ENCODE measurements at regions not wholly inside any gene's neighbourhood (a gene's known extent, or its start where the extent isn't known, plus 50 kb on each side); places are given as distances from the start of the nearest gene placed in this dataset.

GRCh38 chr9:19587678-19588077 lies 178.9 kb downstream of the ACER2 start:
- DNase-seq: no peak

- no peak for DNase-seq
Measured at GRCh38 chr9:19583890-19584289, 175.1 kb downstream of the ACER2 start.

DNA sequence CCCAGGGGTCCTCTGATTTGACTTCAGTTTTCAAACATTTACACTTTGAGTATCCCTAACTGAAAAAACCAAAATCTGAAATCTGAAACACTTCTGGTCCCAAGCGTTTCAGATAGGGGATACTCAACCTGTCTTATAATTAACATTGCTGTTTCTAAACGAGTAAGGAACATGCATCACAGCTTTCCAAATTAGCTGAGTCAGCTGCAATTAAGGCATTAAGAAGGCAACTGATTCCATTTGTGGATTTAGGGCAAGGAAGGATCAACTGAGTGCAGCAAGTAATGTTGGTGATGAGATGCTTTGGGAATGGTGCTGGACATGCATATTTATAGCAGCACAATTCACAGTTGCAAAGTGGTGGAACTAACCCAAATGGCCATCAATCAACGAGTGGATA lies 168.6 kb downstream of the ACER2 start:
- no peak for DNase-seq

GRCh38 chr9:19568946-19569345 lies 160.1 kb downstream of the ACER2 start:
- no peak for DNase-seq

GRCh38 chr9:19564396-19565061 lies 155.7 kb downstream of the ACER2 start:
- no peak for DNase-seq

DNA sequence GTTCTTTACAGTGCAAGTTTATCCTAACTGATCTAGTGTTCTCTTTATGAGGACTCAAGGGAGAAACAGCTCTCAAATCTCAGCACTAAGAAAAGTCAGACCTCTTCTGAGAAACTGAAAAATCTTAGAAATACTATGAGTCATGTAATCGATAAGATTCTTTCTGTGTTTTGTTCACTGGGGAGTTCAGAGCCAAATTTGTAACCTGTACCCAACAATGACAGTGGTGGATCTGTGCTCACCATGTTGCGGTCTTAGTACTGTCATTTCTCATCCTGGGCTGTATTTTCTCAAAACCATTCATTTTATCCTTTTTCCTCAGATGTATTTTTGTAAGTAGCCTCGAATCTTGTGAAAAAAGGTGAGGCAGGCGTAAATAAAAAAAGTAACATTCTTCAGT lies 146.4 kb downstream of the ACER2 start:
- no peak for DNase-seq

DNA sequence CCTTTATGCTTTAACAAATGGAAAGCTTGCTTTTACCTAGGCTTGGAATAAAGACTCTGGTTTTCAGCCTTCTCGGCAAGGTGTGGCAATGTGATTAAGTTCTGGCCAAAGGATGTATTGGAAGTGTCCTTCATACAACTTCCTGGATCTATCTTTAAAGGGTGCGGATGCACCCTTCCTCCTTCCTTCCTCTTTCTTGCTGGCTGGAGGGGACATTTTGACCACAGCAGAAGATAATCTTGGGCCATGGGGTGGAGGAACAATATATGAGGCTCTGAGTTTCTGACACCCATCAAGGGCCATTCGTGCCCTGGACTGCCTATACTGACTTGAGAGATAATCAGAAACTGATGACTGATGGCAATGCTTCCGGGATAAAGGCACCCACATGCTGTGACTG lies 145.7 kb downstream of the ACER2 start:
- no peak for DNase-seq

GRCh38 chr9:19553441-19553840 lies 144.6 kb downstream of the ACER2 start:
- DNase-seq: no peak

DNA sequence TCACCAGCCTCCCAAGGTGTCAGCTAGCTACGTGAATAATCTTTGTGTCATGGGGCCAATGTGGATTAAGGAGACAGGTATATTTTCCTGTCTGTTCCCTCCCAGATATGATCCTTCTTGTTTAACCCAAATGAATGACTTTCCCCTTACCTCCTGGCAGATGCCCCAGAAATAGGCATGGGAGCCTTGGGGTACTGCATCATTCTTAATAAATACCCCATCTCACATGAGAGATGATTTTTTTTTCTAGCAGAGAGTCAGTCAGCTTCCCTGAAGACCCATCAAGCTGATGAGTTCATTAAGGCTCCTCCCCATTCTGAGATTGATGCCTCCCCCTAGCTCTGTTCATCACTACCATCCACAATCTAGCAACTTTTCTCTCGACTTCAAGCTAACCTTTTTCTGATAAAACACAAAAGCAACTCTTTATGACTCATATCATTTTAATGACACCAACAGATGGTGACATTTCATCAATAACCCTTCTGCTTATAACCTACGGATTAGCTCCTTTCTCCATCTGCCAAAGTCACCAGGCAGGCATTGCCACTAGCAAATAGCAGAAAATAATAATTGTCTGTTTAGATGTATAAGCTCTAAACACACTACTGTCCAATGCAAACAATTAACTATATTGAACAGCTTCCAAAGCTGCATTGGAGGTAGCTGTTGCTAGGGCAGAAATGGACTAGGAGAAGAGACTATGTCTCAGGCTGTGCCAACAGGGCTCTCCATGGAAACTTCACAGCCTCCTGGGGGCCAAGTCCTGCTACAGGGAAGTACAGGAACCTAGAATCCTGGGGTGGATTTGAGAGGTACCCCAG lies 143.7 kb downstream of the ACER2 start:
- peak; percentile 4 for DNase-seq

DNA sequence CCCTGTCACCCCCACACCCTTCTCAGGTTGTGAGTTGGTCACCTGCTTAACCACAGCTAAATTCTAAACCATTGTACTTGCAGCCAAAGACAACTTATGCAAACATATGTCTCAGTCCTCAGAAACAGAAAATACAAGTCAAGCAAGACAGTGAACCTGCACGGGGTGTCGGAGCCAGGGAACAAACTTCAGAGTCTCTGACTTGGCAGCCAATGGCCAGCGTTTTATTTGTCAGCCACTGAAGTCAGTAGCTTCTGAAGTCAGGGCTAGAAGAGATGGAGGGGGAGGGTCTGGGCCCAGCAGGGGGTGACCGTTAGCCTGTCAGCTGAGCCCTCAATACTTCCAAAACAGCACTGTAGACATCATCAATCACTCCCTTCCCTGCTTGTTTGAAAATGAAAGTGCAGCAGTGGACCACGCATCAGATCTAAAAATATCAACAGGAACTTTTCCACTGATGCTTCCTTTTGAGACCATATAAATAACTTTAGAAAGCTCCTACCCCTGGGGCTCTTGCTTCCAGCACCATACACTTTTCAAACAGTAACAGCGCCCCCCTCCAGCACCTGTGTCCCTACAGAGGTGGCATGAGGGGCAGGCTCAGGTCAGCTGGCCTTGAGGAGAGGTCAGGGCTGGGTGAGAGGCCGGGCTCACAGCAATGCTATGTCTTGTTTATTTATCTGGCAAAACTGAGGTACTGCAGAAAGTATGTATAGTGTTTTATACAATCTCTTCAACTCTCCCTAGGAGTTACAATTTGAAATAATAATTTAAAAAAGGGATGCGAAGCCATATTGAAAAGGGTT lies 142.5 kb downstream of the ACER2 start:
- peak; percentile 62 for DNase-seq

DNA sequence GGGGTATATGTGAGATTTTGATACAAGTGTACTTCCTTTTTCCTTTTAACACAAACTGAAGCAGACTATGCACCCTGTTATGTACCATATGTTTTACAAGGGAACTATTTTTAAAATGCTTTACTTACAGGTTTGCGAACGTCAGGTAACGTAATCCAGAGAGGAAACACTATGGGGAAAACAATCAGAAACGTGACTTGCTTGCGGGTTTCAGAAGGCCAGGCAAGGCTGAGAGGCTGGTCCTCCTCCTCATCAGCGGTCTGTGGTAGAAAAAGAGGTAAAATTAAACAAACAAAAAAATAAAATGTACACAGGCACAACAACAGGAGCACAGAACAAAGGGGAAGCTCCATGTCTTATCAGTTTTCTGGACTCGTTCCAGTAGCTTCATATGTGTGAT lies 141.2 kb downstream of the ACER2 start:
- peak; percentile 37 for DNase-seq

- no peak for DNase-seq
Measured at GRCh38 chr9:19533373-19533772, 124.6 kb downstream of the ACER2 start.

DNA sequence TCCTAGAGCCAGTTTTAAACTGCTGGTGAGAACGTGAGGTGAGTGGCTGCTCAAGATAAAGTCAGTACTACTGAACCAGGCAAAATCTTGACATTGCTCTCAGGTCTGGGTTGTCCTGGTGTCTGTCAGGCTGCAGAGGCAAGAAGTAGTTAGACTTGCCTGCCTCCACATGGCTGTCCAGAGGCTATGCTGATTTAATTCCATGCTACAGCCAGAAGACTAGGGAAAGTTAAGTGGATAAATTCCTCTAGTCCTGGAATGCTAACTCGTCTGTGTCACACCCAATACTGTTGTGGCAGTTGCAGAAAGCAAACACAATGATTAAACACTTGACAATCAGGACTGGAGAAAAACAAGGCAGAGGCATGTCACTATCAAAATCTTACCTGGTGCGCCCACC lies 118.9 kb downstream of the ACER2 start:
- DNase-seq: no peak

DNA sequence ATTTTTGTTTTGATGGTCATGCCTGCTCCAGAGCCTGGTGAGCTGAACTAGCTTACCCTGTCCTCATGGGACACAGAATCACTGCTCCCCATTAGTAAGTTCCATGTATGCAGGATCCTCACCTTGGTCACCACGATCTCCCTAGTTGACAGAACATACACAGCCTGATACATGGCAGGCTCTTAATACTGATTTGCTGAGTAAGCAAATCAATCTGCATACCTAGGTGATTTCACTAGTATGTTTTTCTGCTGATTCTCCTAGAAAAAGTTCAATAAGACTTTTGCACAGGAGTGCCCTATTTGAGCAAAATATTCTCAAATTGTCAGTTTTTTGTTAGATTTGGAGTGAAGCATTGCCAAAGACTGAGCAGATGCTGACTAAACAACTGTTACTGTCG lies 113.7 kb downstream of the ACER2 start:
- DNase-seq: no peak

- DNase-seq: no peak
Measured at GRCh38 chr9:19521205-19521604, 112.4 kb downstream of the ACER2 start.

GRCh38 chr9:19517202-19517942 lies 108.6 kb downstream of the ACER2 start:
- no peak for DNase-seq

DNA sequence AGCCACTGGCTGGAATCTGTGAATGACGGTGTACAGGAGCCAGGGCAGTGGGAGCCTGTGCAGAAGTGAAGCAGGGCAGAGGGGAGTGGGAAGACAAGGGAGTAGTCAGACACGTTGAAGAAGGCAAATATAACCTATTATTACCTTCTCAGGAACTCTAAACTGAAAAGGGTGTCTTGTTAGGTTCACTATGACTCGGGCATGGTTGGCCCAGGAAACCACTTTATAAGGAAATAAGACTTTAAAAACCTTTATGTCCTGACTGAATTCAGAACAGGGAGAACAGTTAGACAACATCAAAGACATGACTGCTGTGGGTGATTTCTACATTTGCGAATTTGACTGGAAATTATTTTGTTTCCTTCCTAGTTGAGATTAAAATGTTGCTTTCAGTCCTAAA lies 107.5 kb downstream of the ACER2 start:
- no peak for DNase-seq

DNA sequence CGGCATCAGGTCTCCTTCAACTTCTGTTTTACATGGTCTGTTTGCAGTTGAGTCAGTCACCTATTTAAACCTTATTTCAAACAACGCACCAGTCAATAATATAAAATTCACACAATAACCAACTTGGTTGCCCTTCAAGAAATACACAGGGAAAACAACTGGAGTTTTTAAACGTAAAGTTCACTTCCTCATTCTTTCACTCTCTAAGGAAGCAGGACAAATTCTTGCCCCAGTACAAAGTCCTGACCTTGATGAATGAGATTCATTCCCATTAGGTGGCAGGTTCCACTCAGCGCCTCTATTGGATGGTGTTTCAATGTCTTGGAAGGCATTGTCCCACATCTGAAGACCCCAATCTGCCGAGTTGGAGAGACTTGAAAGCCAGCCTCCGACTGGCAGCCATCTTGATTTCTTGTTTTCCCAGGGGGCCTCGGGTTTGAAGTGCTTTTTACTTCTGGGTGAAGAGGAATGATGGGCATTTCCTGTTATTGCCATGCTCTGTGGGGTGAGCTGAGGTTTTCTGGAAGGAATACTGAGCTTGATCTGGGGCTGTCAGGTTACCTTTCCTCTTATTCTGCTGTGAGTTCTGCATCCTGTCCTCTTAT lies 105.0 kb downstream of the ACER2 start:
- no peak for DNase-seq

DNA sequence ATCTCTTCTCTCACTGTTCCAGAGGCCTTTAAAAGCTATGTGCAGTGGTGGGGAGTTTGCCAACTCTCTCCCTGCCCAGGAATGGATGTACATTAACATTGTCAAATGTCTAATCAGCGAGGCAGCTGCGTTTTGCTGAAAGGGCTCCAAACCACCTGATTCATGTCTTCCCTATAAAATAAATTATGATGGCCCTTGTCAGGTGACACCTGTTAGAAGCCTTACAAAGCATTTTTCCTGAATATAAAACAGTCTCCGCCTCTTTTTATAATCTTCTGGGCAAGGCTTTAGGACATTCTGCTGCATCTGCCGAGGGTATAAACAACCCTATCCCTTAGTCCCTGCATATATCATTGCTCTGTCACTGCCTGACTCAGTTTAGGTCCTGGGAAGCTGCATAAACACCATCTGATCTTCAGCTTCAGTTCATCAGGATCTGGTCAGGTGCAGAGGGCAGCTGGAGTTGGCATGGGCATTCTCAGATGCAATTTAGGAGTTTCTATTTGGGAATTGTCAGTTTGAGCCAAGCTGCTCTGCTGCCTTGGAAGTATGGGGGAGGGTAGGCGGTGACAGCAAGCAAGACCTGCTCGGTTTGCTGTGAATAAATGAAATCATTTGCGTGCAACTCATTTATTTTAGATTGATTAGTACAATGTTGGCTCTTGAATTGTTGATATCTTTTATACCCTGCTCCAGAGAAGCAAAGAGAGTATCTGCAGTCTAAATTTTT lies 103.5 kb downstream of the ACER2 start:
- no peak for DNase-seq

- no peak for DNase-seq
Measured at GRCh38 chr9:19511694-19512093, 102.9 kb downstream of the ACER2 start.

DNA sequence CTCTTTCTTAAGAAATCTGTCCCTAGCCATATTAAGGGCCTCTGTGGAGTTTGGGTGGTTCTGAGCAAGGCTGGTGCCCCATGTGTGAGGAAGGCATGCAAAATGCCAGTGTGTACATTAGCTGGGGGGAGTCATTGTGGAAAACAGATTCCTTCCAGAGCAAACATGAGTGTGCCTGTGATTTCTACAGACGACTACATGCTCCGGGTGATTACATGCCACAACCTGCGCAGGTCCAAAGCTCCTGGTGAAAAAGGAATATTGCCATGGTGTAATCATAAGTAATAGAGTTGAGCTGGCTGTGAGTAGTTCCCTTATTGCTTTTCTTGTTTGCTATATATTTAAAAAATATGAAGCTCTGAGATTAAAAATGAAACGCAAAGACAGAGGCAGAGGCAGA lies 102.1 kb downstream of the ACER2 start:
- peak; percentile 4 for DNase-seq

Data from NCI-H345 (cell line).